Fibroblast of mammary gland (primary cell): ENCODE measurements at regions not wholly inside any gene's neighbourhood (a gene's known extent, or its start where the extent isn't known, plus 50 kb on each side); places are given as distances from the start of the nearest gene placed in this dataset.

ENCODE experiments used
- DNase-seq: peaks from one replicate; pipeline ENCODE4 v3.0.0-alpha.2; 2010; ENCODE audit warnings: low read depth
- H3K4me3 ChIP-seq: 2 replicates; pipeline ENCODE4 v1.5.1; 2011; ENCODE audit warnings: low read depth, mild to moderate bottlenecking, low read length, moderate library complexity; ENCODE audit not compliant: control insufficient read depth
- TF ChIP-seq, protein P1 (sequence below): conservative IDR thresholded peaks from 2 replicates; pipeline ENCODE4 v1.5.1; 2011; ENCODE audit warnings: low read depth, low read length, inconsistent platforms; ENCODE audit not compliant: control insufficient read depth, insufficient read depth

GRCh38 chr3:115236496-115236895 lies 89.4 kb upstream of the ZBTB20 start:
- TF ChIP-seq, protein P1, sequence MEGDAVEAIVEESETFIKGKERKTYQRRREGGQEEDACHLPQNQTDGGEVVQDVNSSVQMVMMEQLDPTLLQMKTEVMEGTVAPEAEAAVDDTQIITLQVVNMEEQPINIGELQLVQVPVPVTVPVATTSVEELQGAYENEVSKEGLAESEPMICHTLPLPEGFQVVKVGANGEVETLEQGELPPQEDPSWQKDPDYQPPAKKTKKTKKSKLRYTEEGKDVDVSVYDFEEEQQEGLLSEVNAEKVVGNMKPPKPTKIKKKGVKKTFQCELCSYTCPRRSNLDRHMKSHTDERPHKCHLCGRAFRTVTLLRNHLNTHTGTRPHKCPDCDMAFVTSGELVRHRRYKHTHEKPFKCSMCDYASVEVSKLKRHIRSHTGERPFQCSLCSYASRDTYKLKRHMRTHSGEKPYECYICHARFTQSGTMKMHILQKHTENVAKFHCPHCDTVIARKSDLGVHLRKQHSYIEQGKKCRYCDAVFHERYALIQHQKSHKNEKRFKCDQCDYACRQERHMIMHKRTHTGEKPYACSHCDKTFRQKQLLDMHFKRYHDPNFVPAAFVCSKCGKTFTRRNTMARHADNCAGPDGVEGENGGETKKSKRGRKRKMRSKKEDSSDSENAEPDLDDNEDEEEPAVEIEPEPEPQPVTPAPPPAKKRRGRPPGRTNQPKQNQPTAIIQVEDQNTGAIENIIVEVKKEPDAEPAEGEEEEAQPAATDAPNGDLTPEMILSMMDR = no peak
- peak; percentile 64 for DNase-seq
- H3K4me3 ChIP-seq = no peak overlapping the region

- peak; percentile 100 for DNase-seq
- TF ChIP-seq, protein P1 = no peak
- no peak overlapping the region for H3K4me3 ChIP-seq
Measured at GRCh38 chr3:115239717-115240116, 92.6 kb upstream of the ZBTB20 start.

DNA sequence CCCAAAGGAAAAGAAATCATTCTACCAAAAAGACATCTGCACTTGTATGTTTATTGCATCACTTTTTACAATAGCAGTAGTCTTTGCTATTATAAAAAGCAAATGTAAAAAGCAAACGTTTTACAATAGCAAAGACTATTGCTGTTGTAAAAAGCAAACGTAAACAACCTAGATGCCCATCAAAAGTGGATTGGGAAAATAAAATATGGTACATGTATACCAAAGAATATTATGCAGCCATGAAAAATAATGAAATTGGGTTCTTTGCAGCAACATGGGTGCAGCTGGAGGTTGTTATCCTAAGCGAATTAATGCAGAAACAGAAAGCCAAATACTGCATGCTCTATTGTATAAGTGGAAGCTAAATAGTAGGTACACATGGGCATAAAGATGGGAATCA lies 97.3 kb upstream of the ZBTB20 start:
- DNase-seq = no peak
- TF ChIP-seq, protein P1 = no peak
- H3K4me3 ChIP-seq = no peak overlapping the region

DNA sequence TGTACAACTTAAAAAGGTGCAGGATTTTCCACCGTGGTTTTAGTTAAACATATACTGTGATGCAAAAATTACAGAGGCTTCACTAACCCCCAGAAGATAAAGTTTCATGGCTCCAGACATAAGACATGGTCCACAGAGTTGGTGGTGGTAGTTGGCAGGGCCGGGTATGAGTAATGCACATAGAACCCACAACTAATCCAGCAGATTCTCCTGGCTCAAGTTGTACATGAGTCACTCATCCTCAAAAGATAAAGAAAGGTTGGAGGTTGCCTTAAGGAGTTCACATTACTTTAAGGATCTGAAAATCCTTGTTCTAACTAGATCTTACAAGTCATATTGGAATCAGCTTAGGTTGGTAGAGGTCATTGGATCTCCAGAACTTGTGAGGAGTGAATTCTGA lies 98.3 kb upstream of the ZBTB20 start:
- TF ChIP-seq, protein P1 = no peak
- DNase-seq = peak; percentile 96
- H3K4me3 ChIP-seq = no peak overlapping the region

GRCh38 chr3:115245899-115246298 lies 98.8 kb upstream of the ZBTB20 start:
- peak; percentile 30 for DNase-seq
- no peak overlapping the region for H3K4me3 ChIP-seq
- TF ChIP-seq, protein P1 = no peak

DNA sequence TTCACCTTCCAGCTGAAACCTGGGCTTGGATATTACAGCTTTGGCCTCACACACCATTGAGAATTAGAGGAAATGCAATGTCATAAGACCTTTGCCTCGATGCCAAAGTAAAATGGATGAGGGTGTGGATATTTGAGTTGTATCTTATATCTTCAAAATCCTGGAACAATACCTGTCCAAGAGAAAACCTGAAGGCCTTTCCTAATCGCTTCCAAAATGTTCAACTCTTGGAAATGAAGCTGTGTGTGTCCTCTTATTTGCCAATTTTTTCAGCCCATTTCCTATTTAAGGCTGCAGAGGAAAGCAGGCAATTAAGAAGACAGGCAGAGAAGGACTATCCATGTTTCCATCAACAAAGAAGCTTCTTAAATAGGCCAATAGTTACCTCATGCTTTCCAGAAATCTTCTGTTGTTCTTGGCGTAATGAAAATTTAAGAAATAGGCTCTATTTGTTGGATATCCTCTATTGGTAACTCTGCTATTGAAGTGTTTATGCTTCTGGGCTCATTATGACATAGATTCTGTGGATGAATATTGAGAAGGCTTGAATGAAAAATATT lies 99.5 kb upstream of the ZBTB20 start:
- DNase-seq = peak; percentile 33
- no peak overlapping the region for H3K4me3 ChIP-seq
- TF ChIP-seq, protein P1 = no peak

DNA sequence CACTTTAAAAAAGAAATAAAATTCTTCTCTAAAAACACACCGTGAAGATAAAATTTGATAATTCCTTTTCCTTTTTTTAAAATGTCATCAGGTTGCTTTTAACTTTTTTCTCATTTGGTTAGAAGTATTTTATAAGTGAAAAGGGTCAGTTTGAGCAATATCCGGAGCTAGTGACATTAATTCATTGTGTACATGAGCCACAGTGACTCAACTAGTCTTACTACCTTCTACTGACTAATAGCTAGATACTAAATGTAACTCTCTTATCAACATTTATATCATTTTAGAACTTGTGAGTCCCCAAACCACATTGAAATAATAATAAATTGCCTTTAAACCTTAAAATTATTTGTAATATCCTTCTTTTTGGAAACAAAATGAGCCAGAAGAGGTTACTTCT lies 101.2 kb upstream of the ZBTB20 start:
- TF ChIP-seq, protein P1 = no peak
- no peak overlapping the region for H3K4me3 ChIP-seq
- DNase-seq = peak; percentile 55
